ENCODE measurements at regions not wholly inside any gene's neighbourhood (a gene's known extent, or its start where the extent isn't known, plus 50 kb on each side); places are given as distances from the start of the nearest gene placed in this dataset.

DNA sequence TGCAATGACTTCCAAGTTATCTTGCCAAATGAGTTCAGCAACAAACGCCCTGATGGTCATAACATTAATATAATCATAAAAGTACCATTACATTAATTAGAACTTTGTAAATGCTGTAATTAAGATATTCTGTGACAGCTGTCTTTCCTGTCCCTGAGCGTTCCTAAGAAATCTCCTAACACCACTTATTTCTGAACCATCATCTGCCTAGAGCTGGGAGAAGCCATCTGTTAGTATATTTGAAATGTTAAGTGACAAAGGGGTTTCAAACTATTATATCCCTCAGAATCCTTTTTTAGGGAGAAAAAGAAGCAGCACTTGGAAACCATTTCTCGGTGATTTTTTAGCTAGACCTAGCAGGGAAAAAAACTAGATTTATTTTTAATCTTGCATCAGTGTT, 657.5 kb downstream of the FAM181B start:
- TF ChIP-seq, protein P1, sequence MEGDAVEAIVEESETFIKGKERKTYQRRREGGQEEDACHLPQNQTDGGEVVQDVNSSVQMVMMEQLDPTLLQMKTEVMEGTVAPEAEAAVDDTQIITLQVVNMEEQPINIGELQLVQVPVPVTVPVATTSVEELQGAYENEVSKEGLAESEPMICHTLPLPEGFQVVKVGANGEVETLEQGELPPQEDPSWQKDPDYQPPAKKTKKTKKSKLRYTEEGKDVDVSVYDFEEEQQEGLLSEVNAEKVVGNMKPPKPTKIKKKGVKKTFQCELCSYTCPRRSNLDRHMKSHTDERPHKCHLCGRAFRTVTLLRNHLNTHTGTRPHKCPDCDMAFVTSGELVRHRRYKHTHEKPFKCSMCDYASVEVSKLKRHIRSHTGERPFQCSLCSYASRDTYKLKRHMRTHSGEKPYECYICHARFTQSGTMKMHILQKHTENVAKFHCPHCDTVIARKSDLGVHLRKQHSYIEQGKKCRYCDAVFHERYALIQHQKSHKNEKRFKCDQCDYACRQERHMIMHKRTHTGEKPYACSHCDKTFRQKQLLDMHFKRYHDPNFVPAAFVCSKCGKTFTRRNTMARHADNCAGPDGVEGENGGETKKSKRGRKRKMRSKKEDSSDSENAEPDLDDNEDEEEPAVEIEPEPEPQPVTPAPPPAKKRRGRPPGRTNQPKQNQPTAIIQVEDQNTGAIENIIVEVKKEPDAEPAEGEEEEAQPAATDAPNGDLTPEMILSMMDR (IDR thresholded peaks at IDR 0.05; ENCODE audit: low read length, missing control alignments): no peak
- no peak for DNase-seq (ENCODE audit: low read depth)
- no peak overlapping the region for H3K4me3 ChIP-seq (replicated peaks; ENCODE audit: low read depth, low read length)

DNA sequence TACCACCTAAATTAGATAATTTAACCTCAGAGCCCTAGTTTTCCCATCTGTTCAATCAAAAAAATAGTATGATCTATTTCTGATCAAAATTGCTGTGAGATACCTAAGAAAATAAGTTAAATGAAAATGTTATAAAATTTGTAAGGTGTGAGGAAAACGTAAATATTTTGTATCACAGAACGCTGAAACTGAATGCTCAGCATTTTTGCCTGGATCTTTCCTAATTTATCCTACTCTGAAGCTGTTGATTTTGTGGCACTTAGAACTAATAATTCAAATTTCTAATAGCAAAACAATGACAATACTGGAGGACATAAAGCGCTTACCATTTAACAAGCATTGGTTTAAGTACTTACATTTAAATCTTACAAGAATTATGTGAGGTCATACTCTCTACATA, 674.2 kb downstream of the FAM181B start:
- no peak overlapping the region for H3K4me3 ChIP-seq (replicated peaks; ENCODE audit: low read depth, low read length)
- DNase-seq (ENCODE audit: low read depth): no peak
- TF ChIP-seq, protein P1 (IDR thresholded peaks at IDR 0.05; ENCODE audit: low read length, missing control alignments): no peak

DNA sequence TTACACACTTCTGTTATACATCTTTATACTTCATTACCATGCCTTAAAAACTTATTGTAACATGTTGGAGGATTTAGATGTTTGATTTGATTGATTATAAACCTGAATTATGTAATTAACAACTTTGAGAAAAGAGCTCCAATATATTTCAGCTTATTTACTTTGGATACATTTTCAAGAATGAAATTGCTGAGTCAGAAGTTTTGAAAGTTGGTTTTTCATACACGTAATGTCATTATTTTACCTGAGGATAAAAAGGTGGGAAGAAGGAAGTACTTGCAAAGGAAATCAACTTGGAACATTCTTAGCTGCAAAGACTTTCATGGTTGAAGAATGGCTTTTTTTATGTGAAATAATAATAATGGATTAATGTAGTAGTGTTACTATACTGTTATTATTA, 677.2 kb downstream of the FAM181B start:
- TF ChIP-seq, protein P1 (IDR thresholded peaks at IDR 0.05; ENCODE audit: low read length, missing control alignments): no peak
- H3K4me3 ChIP-seq (replicated peaks; ENCODE audit: low read depth, low read length): no peak overlapping the region
- DNase-seq (ENCODE audit: low read depth): no peak

DNA sequence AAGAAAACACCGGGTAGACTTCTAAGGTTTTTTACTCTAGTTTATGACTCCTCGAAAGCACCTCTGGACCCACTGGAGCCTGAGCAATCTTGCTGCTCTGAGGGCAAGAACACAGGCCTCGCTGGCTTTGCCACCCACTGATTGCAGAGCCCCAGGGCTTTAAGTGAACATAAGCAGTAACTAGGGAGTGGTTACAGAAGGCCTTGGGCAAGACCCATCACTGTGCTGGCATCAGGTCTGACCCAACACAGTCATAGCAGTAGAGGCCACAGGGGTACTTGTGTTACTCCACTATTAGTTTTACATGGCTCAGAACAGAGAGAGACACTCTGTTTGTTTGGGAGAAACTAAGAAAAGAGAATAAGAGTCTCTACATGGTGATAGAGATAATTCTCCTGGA, 684.5 kb downstream of the FAM181B start:
- H3K4me3 ChIP-seq (replicated peaks; ENCODE audit: low read depth, low read length): no peak overlapping the region
- TF ChIP-seq, protein P1 (IDR thresholded peaks at IDR 0.05; ENCODE audit: low read length, missing control alignments): no peak
- DNase-seq (ENCODE audit: low read depth): no peak

DNA sequence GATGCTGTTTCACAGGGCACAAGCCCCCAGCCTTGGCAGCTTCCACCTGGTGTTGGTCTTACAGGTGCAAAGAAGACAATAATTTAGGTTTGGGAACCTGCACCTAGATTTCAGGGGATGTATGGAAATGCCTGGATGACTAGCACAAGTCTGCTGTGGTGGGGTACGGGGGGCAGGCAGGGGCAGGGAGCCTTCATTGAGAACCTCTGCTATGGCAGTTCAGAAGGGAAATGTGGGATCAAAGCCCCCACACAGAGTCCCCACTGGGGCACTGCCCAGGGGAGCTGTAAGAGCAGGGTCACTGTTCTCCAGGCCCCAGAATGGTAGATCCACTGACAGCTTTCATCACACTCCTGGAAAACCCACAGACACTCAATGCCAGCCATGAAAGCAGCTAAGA, 686.5 kb downstream of the FAM181B start:
- no peak for DNase-seq (ENCODE audit: low read depth)
- TF ChIP-seq, protein P1 (IDR thresholded peaks at IDR 0.05; ENCODE audit: low read length, missing control alignments): no peak
- H3K4me3 ChIP-seq (replicated peaks; ENCODE audit: low read depth, low read length): no peak overlapping the region

DNA sequence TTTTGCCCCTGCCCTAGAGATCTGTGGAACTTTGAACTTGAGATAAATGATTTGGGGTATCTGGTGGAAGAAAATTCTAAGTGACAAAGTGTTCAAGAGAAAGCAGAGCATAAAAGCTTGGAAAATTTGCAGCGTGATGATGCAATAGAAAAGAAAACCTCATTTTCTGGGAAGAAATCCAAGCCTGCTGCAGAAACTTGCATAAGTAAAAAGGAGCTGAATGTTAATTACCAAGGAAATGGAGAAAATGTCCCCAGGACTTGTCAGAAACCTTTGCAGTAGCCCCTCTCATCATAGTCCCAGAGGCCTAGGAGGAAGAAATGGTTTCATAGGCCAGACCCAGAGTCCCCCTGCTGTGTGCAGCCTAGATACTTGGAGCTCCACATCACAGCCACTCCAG, 686.9 kb downstream of the FAM181B start:
- no peak overlapping the region for H3K4me3 ChIP-seq (replicated peaks; ENCODE audit: low read depth, low read length)
- peak; percentile 16 for DNase-seq (ENCODE audit: low read depth)
- TF ChIP-seq, protein P1 (IDR thresholded peaks at IDR 0.05; ENCODE audit: low read length, missing control alignments): no peak

DNA sequence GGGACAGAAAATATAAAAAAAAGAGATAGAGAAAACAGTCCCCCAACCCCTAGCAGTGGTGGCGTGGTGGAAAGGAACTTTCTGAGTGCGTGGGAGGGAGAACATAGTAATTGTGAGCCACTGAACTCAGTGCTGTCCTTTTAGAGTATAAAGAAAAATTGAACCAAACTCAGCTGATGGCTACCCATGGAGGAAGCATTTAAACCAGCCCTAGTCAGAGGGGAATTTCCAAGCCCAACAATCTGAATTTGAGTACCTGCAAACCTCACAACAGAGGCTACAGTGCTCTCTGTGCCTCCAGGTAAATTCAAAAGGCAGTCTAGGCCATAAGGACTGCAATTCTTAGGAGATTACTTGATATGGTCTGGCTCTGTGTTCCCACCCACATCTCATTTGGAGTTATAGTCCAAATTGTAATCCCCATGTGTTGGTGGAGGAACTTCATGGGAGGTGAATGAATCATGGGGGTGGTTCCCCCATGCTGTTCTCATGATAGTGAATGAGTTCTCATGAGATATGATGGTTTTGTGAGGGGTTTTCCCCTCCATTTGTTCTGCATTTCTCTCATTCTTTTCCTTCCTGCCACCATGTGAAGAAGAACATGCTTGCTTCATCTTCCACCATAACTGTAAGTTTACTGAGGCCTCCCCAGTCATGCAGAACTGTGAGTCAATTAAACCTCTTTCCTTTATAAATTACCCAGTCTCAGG, 687.8 kb downstream of the FAM181B start:
- TF ChIP-seq, protein P1 (IDR thresholded peaks at IDR 0.05; ENCODE audit: low read length, missing control alignments): no peak
- no peak for DNase-seq (ENCODE audit: low read depth)
- no peak overlapping the region for H3K4me3 ChIP-seq (replicated peaks; ENCODE audit: low read depth, low read length)
